Stomach (tissue), 4 donors: ENCODE measurements at regions not wholly inside any gene's neighbourhood (a gene's known extent, or its start where the extent isn't known, plus 50 kb on each side); places are given as distances from the start of the nearest gene placed in this dataset.

Source experiments
- CTCF ChIP-seq, 7 experiments: fragments of 450-650 bp in 4 of 7; fragments of 200-600 bp in 3 of 7; sonication (generic) in 3 of 7; IDR thresholded peaks; one replicate each; pipeline ENCODE4 v1.5.1; 2016 to 2019; ENCODE audit warnings: antibody characterized with exemption in 7 of 7, control low read depth in 2 of 7, mild to moderate bottlenecking in 1 of 7
- EP300 ChIP-seq: sonication (generic); formaldehyde crosslinking; IDR thresholded peaks from one replicate; pipeline ENCODE4 v1.6.1; 2017; ENCODE audit warnings: antibody characterized with exemption
- POLR2A ChIP-seq, 4 donors: fragments of 450-650 bp; IDR thresholded peaks; one replicate each; pipeline ENCODE4 v1.6.1; 2016; ENCODE audit warnings: antibody characterized with exemption in 4 of 4, control low read depth in 2 of 4, mild to moderate bottlenecking in 1 of 4, moderate library complexity in 1 of 4

- TF ChIP-seq CTCF (IDR thresholded peaks at IDR 0.05) (no peak), POLR2A (IDR thresholded peaks at IDR 0.05) (no peak), EP300 (no peak)
Observed at GRCh38 chr12:91717804-91718203, 427.8 kb downstream of the BTG1 start.
